HL-60 (cell line): ENCODE measurements at regions not wholly inside any gene's neighbourhood (a gene's known extent, or its start where the extent isn't known, plus 50 kb on each side); places are given as distances from the start of the nearest gene placed in this dataset.

Experiments
- GABPA ChIP-seq: IDR thresholded peaks from 2 replicates; pipeline ENCODE4 v1.6.1; 2012; ENCODE audit warnings: low read depth
- POLR2AphosphoS5 ChIP-seq: IDR thresholded peaks from 2 replicates; pipeline ENCODE4 v1.6.1; 2012; ENCODE audit warnings: low read depth
- SPI1 ChIP-seq: IDR thresholded peaks from 2 replicates; pipeline ENCODE4 v1.6.1; 2012; ENCODE audit warnings: low read depth, mild to moderate bottlenecking, borderline replicate concordance
- TF ChIP-seq, protein P1 (sequence below): IDR thresholded peaks from one replicate; pipeline ENCODE4 v1.5.1; 2011; ENCODE audit warnings: low read length, control low read depth, inconsistent platforms; ENCODE audit not compliant: insufficient read depth
- TF ChIP-seq, protein P2 (sequence below): IDR thresholded peaks from 2 replicates; pipeline ENCODE4 v1.6.1; 2012; ENCODE audit warnings: low read depth; ENCODE audit not compliant: insufficient replicate concordance

GRCh38 chr10:125419831-125420230 is 259.5 kb upstream of the CTBP2 start:
- TF ChIP-seq, protein P1, sequence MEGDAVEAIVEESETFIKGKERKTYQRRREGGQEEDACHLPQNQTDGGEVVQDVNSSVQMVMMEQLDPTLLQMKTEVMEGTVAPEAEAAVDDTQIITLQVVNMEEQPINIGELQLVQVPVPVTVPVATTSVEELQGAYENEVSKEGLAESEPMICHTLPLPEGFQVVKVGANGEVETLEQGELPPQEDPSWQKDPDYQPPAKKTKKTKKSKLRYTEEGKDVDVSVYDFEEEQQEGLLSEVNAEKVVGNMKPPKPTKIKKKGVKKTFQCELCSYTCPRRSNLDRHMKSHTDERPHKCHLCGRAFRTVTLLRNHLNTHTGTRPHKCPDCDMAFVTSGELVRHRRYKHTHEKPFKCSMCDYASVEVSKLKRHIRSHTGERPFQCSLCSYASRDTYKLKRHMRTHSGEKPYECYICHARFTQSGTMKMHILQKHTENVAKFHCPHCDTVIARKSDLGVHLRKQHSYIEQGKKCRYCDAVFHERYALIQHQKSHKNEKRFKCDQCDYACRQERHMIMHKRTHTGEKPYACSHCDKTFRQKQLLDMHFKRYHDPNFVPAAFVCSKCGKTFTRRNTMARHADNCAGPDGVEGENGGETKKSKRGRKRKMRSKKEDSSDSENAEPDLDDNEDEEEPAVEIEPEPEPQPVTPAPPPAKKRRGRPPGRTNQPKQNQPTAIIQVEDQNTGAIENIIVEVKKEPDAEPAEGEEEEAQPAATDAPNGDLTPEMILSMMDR, result no peak
- TF ChIP-seq POLR2AphosphoS5, result no peak
- TF ChIP-seq, protein P2, sequence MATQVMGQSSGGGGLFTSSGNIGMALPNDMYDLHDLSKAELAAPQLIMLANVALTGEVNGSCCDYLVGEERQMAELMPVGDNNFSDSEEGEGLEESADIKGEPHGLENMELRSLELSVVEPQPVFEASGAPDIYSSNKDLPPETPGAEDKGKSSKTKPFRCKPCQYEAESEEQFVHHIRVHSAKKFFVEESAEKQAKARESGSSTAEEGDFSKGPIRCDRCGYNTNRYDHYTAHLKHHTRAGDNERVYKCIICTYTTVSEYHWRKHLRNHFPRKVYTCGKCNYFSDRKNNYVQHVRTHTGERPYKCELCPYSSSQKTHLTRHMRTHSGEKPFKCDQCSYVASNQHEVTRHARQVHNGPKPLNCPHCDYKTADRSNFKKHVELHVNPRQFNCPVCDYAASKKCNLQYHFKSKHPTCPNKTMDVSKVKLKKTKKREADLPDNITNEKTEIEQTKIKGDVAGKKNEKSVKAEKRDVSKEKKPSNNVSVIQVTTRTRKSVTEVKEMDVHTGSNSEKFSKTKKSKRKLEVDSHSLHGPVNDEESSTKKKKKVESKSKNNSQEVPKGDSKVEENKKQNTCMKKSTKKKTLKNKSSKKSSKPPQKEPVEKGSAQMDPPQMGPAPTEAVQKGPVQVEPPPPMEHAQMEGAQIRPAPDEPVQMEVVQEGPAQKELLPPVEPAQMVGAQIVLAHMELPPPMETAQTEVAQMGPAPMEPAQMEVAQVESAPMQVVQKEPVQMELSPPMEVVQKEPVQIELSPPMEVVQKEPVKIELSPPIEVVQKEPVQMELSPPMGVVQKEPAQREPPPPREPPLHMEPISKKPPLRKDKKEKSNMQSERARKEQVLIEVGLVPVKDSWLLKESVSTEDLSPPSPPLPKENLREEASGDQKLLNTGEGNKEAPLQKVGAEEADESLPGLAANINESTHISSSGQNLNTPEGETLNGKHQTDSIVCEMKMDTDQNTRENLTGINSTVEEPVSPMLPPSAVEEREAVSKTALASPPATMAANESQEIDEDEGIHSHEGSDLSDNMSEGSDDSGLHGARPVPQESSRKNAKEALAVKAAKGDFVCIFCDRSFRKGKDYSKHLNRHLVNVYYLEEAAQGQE, result no peak
- TF ChIP-seq GABPA, result no peak
- no peak for TF ChIP-seq SPI1
